ENCODE measurements at regions not wholly inside any gene's neighbourhood (a gene's known extent, or its start where the extent isn't known, plus 50 kb on each side); places are given as distances from the start of the nearest gene placed in this dataset.

GRCh38 chr10:28432210-28432676 is 100.7 kb upstream of the WAC start:
- Histone ChIP-seq H3K27ac (ENCODE audit: low read depth in 1 of 2, low read length in 2 of 2) (no peak overlapping the region), H3K4me3 (replicated peaks in 1 of 3; ENCODE audit: low read depth in 2 of 3, low read length in 3 of 3) (peak overlapping the region in 1 of 3 experiments; percentile 59), H3K9me3 (replicated peaks in 1 of 2; ENCODE audit: control insufficient read depth in 1 of 2, insufficient read depth in 1 of 2, low read length in 2 of 2) (no peaks in the 10 kb centered on the region), H3K4me2 (replicated peaks; ENCODE audit: extremely low read depth, low read length, poor library complexity, severe bottlenecking) (peak overlapping the region; percentile 61), H3K9ac (ENCODE audit: insufficient read depth, low read length, poor library complexity, severe bottlenecking) (peak overlapping the region; percentile 15), H3K36me3 (replicated peaks in 1 of 2; ENCODE audit: control insufficient read depth in 1 of 2, insufficient read depth in 2 of 2, low read length in 2 of 2) (no peaks in the 10 kb centered on the region), H3K27me3 (ENCODE audit: control insufficient read depth in 2 of 2, insufficient read depth in 2 of 2, low read length in 2 of 2) (no peaks in the 10 kb centered on the region), H3K4me1 (ENCODE audit: control insufficient read depth in 1 of 2, insufficient read depth in 2 of 2, low read length in 2 of 2) (peaks cover 4 to 15% of the 10 kb centered on the region in 2 donors), H2AFZ (ENCODE audit: insufficient read depth, low read depth, low read length, poor library complexity, severe bottlenecking) (peak overlapping the region; percentile 29), H4K20me1 (ENCODE audit: insufficient read depth, low read length) (no peaks in the 10 kb centered on the region), H3K79me2 (ENCODE audit: insufficient read depth, low read length) (no peaks in the 10 kb centered on the region)
- Mint-ChIP-seq H3K4me3 (peak overlapping the region in 1 of 2 donors; percentile 57), H3K27me3 (ENCODE audit: low read depth in 3 of 3) (peaks cover 1 to 2% (median 2%) of the 10 kb centered on the region in 3 donors), H3K4me1 (peaks cover 16% of the 10 kb centered on the region), H3K27ac (peak overlapping the region; percentile 41 to 82 (median 67)), H3K9me3 (no peaks in the 10 kb centered on the region), H3K36me3 (no peaks in the 10 kb centered on the region)
- peak; percentile 88 for TF ChIP-seq CTCF (IDR thresholded peaks at IDR 0.05)
- DNase-seq: peak; percentile 85 to 94 (median 91)
- intact Hi-C loops (cut with micrococcal nuclease): loop anchor here in 1 of 2 donors (5.0 kb wide), 1 partner anchor 100 kb away; the partner anchor contains the start of gene WAC
- WGBS (ENCODE audit: insufficient coverage): 0% methylated on average over 5 of the region's 9 CpGs

- TF ChIP-seq CTCF (IDR thresholded peaks at IDR 0.05): no peak
Observed at GRCh38 chr10:28434063-28434462, 98.9 kb upstream of the WAC start.

More at GRCh38 chr10:28434063-28434462, 98.9 kb upstream of the WAC start:
- Mint-ChIP-seq H3K4me3 (no peak overlapping the region), H3K36me3 (no peaks in the 10 kb centered on the region), H3K9me3 (no peaks in the 10 kb centered on the region), H3K27me3 (ENCODE audit: low read depth in 3 of 3) (peaks cover 1 to 2% (median 2%) of the 10 kb centered on the region in 3 donors), H3K4me1 (peaks cover 16% of the 10 kb centered on the region), H3K27ac (no peak overlapping the region)
- no peak overlapping the region for H3K27ac ChIP-seq (ENCODE audit: low read depth in 1 of 2, low read length in 2 of 2)
- H3K36me3 ChIP-seq (replicated peaks in 1 of 2; ENCODE audit: control insufficient read depth in 1 of 2, insufficient read depth in 2 of 2, low read length in 2 of 2): no peaks in the 10 kb centered on the region
- no peaks in the 10 kb centered on the region for H4K20me1 ChIP-seq (ENCODE audit: insufficient read depth, low read length)
- H2AFZ ChIP-seq (ENCODE audit: insufficient read depth, low read depth, low read length, poor library complexity, severe bottlenecking): no peak overlapping the region
- H3K9ac ChIP-seq (ENCODE audit: insufficient read depth, low read length, poor library complexity, severe bottlenecking): no peak overlapping the region
- intact Hi-C loops (cut with micrococcal nuclease): loop anchor here in 1 of 2 donors (5.0 kb wide), 1 partner anchor 98 kb away; the partner anchor contains the start of gene WAC
- H3K4me1 ChIP-seq (ENCODE audit: control insufficient read depth in 1 of 2, insufficient read depth in 2 of 2, low read length in 2 of 2): peaks cover 4 to 15% of the 10 kb centered on the region in 2 donors
- no peak overlapping the region for H3K4me3 ChIP-seq (replicated peaks in 1 of 3; ENCODE audit: low read depth in 2 of 3, low read length in 3 of 3)
- no peak overlapping the region for H3K4me2 ChIP-seq (replicated peaks; ENCODE audit: extremely low read depth, low read length, poor library complexity, severe bottlenecking)
- no peak for DNase-seq
- 100% methylated on average over 1 of the region's 4 CpGs for WGBS (ENCODE audit: insufficient coverage)
- no peaks in the 10 kb centered on the region for H3K79me2 ChIP-seq (ENCODE audit: insufficient read depth, low read length)
- H3K9me3 ChIP-seq (replicated peaks in 1 of 2; ENCODE audit: control insufficient read depth in 1 of 2, insufficient read depth in 1 of 2, low read length in 2 of 2): no peaks in the 10 kb centered on the region
- H3K27me3 ChIP-seq (ENCODE audit: control insufficient read depth in 2 of 2, insufficient read depth in 2 of 2, low read length in 2 of 2): no peaks in the 10 kb centered on the region

Measured in CD14-positive monocyte (primary cell).